Endothelial cell of hepatic sinusoid (primary cell): ENCODE measurements at regions not wholly inside any gene's neighbourhood (a gene's known extent, or its start where the extent isn't known, plus 50 kb on each side); places are given as distances from the start of the nearest gene placed in this dataset.

Experiments
- in situ Hi-C: cut with HindIII; loops from 2 replicates; pipeline ENCODE4 v1.10.0; 2017; ENCODE audit warnings: low sequenced_read_pairs

DNA sequence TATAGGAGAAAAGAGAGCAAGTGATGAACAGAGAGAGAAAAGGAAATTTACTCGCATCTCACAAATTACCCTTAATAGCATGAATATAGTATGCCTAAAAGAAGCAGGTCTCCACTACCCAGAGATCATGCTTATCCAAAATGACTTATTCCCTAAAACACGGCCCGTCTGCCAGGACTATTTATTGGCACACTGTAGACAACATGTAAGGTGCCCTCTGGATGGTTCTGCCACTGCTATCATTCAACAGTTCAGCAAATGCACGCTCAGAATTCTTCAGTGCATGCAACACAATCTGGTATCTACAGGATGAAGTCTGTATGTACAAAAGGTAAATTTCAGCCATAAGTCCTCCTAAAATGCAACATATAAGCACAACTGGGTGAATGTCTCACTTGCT is 465.8 kb downstream of the SHQ1 start:
- in situ Hi-C loops, result no loop called here

DNA sequence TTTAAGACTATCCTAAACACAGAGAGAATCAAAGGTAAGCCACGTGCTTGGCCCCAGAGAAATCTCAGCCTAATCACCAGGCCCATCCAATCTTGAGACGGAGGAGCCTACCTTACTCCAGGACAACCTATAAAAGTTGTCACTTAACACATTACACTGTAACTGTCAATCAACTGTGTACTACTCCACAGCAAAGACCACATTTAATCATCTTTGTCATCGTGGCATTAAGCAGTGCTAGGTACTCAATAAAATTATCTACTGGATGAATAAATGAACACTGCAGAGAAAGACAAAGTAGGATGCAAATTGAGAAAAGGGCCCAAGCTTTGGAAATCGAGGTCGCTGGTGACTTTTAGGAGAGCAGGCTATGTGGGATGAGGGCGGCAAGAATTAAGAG is 466.7 kb downstream of the SHQ1 start:
- in situ Hi-C loops, result no loop called here

DNA sequence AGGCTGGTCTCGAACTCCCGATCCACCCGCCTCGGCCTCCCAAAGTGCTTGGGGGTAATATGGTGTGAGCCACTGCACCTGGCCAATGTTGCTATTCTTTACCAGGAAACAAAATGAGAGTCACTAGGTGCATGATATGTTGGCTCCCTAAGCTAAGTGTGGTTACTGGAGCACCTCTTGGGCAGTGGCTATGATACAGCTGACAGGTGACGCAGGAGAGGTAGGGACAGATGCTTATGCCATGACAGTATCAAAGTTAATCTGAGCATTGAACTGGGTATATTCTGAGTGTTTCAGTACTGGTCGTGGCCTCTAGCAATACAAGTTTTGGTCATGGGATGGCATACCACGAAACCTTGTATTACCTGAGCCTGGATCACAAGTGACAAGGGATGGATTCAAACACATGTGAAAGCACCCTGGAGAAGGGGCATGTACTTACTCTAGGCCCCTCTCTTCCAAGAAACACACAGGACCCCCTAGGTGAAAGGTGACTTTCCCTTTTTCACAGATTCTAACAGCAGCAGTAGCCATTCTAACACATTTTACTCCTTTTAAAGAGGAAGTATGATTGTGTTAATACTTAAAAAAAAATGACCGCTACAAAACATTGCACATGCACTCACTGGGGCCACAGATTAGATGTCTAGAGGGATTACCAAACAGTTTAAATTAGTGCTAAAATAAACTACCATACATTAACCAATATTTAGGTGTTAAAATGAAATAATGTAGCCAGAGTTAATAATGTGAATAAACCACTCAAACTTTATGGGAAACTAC is 467.3 kb downstream of the SHQ1 start:
- in situ Hi-C loops, result no loop called here

DNA sequence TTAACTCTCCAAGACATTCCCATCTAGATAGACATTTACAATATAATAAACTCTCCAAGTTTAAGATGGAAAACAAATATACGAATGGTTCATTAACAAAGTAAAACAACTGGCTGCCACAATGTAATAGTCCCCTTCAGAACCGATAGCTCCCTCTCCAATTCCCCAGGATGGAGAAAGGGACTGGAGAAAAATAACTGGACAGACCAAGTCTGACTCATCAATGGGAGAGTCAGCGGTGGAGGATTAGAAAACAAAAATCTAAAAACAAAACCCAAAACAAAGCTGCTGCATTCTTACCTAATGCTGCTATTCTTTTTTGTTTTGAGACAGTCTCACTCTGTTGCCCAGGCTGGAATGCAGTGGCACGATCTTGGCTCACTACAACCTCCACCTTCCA is 468.1 kb downstream of the SHQ1 start:
- in situ Hi-C loops, result no loop called here

DNA sequence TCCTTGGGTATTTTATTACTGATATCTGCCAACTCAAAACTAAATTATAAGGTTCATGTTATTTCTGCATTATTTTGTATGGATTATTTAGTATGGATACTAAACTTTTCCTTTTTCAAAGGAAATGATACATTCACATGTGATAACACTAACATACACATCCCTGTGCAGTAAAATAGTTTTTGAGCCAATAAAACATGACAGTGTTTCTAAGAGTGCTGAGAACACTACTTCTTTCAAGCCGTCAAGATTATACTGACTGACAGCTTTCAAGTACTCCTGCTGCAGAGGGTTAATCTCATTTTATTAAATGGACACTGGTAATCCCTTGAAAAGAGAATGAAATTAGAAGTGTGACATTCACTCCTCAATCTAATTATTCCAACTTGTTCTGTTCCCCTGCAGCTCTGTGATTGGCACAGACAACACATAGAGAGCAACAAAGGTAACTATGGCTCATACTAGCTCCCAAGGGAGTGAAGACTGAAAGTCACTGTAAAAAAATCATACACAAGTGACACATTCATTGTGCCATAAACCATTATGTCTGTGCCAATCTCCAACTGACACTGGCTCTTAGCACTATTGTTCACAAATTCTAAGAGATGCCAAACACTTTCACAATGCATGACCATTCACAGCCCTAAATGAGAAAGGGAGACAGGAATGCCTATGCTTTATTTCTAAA is 468.6 kb downstream of the SHQ1 start:
- in situ Hi-C loops, result no loop called here

DNA sequence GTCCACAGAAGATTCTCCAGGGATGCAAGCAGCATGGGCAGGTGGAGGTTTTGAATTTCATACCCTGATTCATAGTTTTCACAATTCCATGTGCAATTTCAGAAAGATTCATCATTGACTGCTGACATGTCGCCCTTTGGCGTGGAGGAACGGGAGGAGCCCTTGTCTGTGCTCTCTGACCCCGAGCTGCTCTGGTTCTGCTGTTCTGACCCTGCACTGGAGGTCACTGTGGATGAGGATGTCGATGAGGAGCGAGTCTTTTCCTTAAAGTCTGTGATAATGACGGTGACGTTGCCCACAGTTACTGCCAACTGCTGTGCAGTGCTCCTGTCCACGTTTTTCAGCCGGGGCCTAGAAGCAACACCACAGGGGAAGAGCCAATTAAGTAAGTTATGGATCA is 470.0 kb downstream of the SHQ1 start:
- in situ Hi-C loops, result no loop called here

DNA sequence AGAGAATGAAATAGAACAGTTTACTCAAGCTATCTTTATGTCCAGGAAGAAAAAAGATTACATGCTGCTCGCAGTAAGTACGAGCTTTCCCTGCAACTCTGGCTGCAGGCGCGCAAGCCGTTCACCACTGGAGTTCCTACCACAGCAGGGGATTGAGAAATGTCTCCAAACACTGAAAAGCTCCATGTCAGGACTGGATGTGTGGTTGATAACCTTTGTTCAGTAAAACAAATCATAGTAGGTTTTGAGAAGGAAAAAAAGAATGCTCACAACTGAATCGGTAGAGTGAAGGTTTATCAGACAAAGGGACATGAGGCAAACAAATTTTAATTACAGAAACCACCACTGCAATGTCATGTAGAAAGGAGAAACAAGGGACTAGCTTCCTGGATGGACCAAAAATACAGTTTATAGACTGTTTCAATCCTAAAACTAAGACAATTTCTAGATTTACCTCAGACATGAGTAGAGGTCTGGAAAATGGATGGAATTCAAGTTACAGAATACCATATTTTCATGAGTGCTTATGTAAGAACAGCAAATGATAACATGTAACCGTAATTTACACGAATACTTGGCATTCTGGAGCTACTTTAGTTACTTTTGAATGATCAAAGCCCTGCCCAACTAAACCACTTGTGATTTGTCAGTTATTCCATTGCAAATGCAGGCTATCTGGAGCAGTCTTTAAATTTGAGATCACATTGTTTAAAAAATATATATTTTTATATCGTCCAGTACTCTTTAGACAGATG is 471.1 kb downstream of the SHQ1 start:
- in situ Hi-C loops, result no loop called here

DNA sequence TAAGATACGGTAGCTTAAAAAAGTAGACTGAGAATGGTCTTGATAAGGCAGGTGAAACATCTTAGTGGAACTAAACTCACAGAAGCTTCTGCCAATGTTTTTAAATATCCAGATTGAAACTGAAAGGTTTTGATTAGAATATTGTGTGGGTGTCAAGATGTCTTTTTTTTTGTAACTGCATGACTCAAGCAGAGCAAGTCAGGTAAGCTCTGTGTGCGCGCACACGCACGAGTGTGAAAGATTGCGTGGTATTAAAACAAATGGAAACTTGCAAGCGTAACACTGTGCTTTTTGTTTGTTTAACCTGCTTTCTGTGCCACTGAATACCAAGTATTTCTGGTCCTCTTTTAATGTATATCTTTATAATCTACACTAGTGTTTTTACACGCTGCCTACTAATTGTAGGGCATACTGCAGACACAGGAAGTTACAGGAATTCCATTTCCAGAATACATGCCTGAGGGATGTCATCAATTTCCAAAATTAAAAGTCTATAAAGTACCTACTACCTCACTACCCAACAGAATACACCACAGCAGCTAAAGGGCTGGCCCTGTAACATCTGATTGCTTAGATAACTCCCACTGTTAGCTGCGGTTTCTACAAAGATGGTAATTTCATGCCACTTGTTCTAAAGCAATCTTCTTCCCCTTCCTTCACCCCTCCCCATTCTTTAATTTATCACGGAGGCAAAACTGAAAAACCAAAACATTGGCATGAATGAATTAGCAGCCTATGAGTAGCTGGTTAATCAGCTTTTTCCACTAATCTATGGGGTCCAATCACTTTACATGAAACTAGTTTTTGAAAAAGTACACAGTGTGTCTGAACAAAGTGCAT is 472.8 kb downstream of the SHQ1 start:
- in situ Hi-C loops, result no loop called here

DNA sequence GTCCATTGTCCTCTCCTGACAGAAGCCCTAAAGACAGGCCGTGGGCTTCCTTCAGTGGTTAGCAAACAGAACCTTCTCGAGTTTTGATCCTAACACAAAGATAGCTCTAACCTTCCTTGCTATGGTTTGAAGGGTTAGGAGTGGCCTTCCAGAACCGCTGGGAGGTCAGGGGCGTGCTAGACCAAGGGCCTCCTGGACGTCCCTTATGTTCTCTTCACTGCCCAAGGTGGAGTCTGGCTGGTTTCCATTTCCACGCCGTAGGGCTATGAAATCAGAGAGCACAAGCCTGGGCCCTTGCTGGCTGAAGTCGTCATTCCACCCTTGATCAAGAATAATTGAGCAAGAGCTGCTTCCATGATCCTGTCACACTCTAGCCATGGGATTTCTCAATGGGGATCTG is 475.1 kb downstream of the SHQ1 start:
- in situ Hi-C loops, result no loop called here

DNA sequence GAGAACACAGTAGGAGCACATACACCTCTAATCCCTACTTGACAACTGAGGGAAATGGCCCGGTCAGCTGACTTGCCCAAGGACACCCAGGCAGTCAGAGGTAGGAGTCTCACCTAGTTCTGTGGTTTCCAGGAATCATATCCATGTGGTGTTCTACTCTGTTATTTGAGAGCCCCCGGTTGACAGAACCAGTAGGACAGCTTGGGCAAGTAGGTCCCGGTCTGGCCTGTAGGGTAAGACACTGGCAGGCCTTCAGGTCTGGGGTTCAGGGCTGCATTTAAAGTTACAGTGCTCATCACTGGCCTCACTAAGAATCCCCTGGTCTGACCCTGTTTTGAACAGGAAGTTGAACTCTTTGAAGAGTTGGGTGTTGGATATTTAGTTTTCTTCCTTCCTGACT is 476.1 kb downstream of the SHQ1 start:
- in situ Hi-C loops, result no loop called here

DNA sequence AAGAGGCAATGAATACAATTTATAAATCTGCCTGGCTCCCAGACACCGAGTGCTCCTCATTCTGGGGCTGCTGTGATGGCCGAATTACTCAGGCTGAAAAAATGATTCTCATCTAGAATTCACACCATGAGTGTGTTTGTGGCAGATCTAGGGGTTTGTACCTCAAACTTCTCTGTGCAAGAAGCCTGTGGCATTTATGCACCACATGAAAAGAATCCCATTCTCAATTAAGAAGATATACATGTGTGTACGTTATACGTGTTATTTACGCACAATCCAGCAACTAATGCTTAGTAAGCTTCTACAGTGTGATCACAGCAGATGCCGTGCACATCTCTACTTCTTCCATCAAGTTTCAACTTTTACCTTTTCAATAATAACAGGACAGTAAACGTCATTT is 476.8 kb downstream of the SHQ1 start:
- in situ Hi-C loops, result no loop called here

DNA sequence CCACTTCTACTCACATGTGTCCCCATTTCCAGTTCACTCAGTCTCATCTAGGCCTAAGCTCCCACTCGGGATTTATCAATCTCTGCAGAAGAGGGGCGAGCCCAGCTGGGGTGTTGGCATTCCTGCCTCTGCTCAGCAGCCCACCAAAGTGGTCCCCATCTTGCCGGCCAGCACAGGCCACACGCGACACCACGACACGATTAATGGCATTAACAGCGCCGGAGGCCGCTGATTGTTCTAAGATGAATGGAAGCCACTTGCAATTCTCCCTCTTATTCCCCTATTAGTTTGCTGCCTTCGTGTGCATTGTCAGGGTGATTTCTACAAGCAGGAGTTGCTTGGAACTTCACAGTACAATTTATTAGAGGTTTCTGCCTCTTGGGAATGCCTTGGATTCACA is 477.3 kb downstream of the SHQ1 start:
- in situ Hi-C loops, result no loop called here

DNA sequence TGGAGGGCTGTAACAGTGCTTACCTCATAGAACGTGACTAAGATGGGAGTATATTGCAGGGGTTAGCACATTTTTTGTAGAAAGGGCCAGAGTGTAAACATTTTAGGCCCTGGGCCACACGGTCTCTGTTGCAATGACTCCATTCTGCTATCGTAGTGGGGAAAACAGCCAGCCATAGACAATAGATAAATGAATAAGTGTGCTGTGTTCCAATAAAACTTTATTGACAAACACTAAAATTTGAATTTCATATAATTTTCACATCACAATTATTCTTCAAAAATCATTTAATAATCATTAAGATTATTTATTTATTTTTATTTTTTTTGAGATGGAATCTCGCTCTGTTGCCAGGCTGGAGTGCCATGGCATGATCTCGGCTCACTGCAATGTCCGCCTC is 478.6 kb downstream of the SHQ1 start:
- in situ Hi-C loops, result no loop called here

DNA sequence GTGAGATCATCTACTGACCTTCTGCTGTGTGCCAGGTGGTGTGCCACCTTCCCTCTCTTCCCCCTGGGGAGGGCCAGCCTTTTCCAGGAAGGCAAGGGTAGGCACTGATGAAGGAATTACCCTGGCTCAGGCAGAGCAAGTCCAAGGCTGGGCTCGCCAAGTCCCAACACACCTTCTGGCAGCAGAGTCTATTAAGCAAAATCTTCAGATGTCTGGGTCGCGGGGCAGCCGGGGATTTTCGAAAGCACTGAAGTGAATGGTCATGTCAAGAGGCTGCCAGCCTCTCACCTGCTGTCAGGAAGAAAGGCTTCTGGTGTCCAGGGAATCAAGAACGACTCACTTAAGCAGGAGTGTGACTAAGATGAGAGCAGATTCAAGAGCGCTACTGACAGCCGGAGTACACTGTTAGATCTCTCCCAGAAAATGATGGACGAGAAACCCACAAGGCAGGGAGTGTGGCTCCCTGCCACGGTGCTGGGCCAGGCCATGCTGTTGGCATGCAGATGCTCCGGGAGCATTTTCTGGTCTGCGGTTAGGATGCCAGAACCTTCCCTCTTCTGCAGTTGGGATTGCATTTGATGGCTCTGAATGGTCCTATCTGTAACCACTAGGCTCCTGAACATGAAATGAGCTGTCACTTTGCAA is 479.8 kb downstream of the SHQ1 start:
- in situ Hi-C loops, result no loop called here

DNA sequence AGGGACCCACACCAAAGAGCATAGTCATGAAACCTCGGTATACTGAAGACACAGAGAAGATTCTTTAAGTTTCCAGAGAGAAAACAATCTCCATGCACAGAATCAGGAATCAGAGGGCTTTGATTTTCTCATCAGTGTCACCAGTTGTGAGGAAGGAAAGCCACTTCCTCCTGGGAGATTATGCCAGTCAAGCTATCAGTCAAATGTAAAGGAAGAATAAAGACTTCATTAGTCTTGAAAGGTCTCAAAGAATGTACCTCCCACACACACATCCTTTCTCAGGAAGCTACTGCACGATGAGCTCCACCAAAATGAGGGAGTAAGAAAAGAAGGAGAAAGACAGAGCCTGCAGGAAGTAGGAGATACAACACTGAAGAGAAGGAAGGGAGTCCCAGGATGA is 486.3 kb downstream of the SHQ1 start:
- in situ Hi-C loops, result no loop called here

DNA sequence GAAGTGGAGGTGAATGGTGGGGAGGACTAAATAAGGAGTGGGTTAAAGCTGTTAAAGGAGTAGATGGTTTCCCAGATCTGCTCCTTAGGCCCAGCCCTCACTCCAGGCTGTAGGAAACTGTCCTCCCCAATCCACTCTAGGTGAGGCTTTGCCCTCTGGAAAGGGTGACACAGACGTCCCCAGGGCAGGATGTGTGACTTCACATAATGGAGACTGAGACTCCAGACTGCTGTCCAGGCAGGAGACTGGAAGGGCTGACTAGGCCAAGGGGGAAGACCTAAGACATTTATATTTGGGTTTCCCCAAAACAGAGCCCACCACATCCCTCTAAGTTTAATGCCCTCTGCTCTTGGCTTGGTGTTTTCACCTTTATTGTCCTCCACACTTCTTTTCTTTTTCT is 488.5 kb downstream of the SHQ1 start:
- in situ Hi-C loops, result no loop called here

DNA sequence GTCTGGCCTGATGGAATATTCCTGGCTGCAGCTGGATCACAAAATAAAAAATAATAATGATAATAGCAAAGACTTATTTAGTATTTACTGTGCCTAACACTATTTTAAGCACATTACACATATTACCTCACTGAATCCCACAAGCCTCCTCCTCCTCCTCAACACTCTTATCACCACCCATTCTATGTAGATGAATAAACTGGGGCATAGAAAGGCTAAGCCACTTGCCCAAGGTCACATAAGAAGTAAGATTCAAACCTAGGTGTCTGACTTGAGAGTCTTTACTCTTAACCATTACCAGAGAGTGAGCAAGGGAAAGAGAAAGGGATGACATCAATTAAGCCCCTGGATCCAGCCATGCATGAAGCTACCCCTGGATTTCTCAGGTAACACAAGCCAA is 493.1 kb downstream of the SHQ1 start:
- in situ Hi-C loops, result no loop called here

DNA sequence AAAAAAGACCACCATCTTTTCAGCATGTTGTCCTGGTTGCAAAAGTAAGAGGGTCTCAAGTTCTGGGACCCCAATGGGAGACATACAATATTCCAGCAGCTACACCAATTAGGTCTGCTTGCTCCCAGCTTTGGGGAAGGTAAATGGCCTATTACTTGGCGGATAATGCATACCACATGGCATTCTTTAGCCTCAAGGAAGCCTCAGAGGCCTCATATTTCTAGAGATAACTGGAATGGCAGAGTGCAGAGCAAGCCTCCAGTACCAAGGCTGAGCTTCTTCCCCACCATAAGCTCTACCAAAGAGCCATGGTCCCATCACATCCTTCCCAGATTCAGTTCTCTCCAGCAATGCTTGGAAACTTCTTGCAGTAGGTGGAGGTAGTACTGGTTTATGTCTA is 493.8 kb downstream of the SHQ1 start:
- in situ Hi-C loops, result no loop called here

DNA sequence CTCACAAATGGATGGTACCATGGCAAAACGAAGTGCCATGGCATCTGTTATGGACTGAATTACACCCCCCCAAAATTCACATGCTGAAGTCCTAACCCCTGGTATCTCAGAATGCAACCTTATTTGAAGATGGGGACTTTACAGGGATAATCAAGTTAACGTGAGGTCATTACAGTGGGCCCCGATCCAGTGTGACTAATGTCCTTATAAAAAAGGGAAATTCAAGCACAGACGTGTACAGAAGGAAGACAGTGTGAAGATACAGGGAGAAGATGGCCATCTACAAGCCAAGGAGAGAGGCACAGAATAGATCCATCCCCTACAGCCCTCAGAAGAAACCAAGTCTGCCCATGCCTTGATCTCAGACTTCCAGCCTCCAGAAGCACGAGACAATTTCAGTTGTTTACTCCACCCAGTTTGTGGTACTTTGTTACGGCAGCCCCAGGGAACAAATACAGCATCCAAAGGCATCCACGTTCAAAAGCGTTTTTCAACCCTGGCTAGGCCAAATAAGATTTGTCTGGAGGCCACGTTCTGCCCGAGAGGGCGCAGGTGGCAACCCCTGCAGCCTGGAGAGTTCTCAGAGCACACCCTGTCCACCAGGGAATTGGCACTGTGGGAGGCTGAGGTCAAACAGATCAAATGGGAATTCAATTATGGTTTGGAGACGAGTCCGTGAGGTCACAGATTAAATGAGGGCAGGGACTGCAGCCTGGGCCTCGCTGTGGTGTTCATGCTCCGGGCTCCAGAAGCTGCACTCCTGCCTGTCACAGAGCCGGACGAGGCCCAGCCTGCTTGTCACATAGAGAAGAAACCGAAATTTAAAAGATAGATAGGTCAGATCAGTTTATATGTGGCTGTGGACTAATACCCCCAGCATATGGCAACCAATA is 494.8 kb downstream of the SHQ1 start:
- in situ Hi-C loops, result no loop called here

DNA sequence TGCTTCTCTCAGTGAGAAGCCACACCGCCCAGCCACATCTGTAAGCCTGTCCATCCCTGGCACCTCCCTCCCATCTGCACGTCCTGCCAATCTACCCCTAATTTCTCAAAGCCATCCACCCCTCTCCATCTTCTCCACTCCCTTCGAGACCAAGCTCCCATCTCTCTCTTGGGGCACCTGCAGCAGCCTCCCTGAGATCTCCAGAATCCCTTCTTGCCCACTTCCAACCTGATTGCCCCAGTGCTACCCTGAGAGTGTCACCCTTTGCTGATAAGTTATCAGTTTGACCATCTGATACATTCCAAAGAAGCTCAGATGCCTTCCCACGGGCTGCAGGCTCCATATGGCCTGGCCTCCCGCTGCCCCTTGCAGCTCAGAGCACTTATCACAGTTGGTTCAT is 496.1 kb downstream of the SHQ1 start:
- in situ Hi-C loops, result no loop called here
